ENCODE measurements at regions not wholly inside any gene's neighbourhood (a gene's known extent, or its start where the extent isn't known, plus 50 kb on each side); places are given as distances from the start of the nearest gene placed in this dataset.

GRCh38 chr18:78101091-78101490 is 851.4 kb downstream of the GALR1 start:
- TF ChIP-seq POLR2A (IDR thresholded peaks at IDR 0.05; ENCODE audit: low read length) (no peak), GATA1 (IDR thresholded peaks at IDR 0.05; ENCODE audit: low read depth, low read length) (no peak)

All from erythroblast (primary cell).